ENCODE measurements at regions not wholly inside any gene's neighbourhood (a gene's known extent, or its start where the extent isn't known, plus 50 kb on each side); places are given as distances from the start of the nearest gene placed in this dataset.

DNA sequence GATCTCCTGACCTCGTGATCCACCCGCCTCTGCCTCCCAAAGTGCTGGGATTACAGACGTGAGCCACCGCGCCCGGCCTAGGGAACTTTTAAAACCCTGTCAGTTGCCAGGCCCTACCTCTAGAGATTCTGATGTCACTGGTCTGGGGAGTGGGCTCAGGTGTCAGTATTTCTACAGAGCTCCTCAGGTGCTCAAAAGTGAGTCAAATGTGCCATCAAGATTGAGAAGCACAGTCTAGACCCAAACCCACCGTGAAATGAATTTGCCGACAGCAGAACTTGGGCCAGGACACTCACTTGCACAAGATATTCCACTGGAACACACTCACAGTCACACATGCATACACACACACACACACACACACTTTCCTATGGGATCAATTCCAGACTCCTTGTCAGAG, 215.5 kb downstream of the RRAGC start:
- Histone ChIP-seq H3K27ac (ENCODE audit: low read depth, low read length) (no peak overlapping the region), H3K36me3 (ENCODE audit: low read length) (no peaks in the 10 kb centered on the region), H4K20me1 (ENCODE audit: low read depth, low read length) (no peaks in the 10 kb centered on the region), H2AFZ (ENCODE audit: low read depth, low read length, severe bottlenecking) (no peak overlapping the region), H3K4me2 (ENCODE audit: low read depth, low read length, poor library complexity, severe bottlenecking) (no peak overlapping the region), H3K79me2 (ENCODE audit: insufficient read depth, low read length) (no peaks in the 10 kb centered on the region), H3K27me3 (ENCODE audit: low read length) (no peaks in the 10 kb centered on the region), H3K4me3 (ENCODE audit: insufficient read depth, low read length, poor library complexity, severe bottlenecking) (no peak overlapping the region), H3K9me3 (ENCODE audit: insufficient read depth, low read length) (no peaks in the 10 kb centered on the region), H3F3A (ENCODE audit: insufficient read depth) (no peaks in the 10 kb centered on the region), H3K9me2 (replicated peaks; ENCODE audit: insufficient read depth, low read length) (no peaks in the 10 kb centered on the region), H3K9ac (ENCODE audit: low read length) (no peak overlapping the region)
- TF ChIP-seq EZH2phosphoT487 (conservative IDR thresholded peaks at IDR 0.05; ENCODE audit: low read length): no peak
- TF ChIP-seq, protein P1, sequence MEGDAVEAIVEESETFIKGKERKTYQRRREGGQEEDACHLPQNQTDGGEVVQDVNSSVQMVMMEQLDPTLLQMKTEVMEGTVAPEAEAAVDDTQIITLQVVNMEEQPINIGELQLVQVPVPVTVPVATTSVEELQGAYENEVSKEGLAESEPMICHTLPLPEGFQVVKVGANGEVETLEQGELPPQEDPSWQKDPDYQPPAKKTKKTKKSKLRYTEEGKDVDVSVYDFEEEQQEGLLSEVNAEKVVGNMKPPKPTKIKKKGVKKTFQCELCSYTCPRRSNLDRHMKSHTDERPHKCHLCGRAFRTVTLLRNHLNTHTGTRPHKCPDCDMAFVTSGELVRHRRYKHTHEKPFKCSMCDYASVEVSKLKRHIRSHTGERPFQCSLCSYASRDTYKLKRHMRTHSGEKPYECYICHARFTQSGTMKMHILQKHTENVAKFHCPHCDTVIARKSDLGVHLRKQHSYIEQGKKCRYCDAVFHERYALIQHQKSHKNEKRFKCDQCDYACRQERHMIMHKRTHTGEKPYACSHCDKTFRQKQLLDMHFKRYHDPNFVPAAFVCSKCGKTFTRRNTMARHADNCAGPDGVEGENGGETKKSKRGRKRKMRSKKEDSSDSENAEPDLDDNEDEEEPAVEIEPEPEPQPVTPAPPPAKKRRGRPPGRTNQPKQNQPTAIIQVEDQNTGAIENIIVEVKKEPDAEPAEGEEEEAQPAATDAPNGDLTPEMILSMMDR (IDR thresholded peaks at IDR 0.05; ENCODE audit: insufficient read depth, low read length, poor library complexity, severe bottlenecking): no peak

DNA sequence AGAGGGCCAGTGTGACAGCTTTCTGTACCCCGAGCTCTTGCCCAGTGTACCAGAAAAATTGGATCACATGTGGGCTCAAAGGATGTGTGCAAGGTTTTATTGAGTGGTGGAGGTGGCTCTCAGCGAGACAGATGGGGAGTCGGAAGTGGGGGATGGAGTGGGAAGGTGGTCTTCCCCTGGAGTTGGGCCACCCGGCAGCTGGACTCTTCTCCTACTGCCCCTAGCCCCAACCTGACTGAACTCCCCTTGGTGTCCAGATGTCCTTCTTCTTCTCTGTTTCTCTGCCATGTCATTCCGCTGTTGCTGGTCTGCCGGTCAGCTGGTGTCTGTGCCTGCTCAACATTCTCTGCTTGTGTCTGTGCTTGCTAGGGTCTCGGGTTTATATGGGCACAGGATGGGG, 217.9 kb downstream of the RRAGC start:
- no peaks in the 10 kb centered on the region for H3K27me3 ChIP-seq (ENCODE audit: low read length)
- H3K9me2 ChIP-seq (replicated peaks; ENCODE audit: insufficient read depth, low read length): no peaks in the 10 kb centered on the region
- no peaks in the 10 kb centered on the region for H3K36me3 ChIP-seq (ENCODE audit: low read length)
- H3K4me3 ChIP-seq (ENCODE audit: insufficient read depth, low read length, poor library complexity, severe bottlenecking): no peak overlapping the region
- H3F3A ChIP-seq (ENCODE audit: insufficient read depth): no peaks in the 10 kb centered on the region
- no peaks in the 10 kb centered on the region for H3K9me3 ChIP-seq (ENCODE audit: insufficient read depth, low read length)
- H3K9ac ChIP-seq (ENCODE audit: low read length): no peak overlapping the region
- H3K27ac ChIP-seq (ENCODE audit: low read depth, low read length): no peak overlapping the region
- TF ChIP-seq, protein P1 (IDR thresholded peaks at IDR 0.05; ENCODE audit: insufficient read depth, low read length, poor library complexity, severe bottlenecking): no peak
- no peak for TF ChIP-seq EZH2phosphoT487 (conservative IDR thresholded peaks at IDR 0.05; ENCODE audit: low read length)
- H3K4me2 ChIP-seq (ENCODE audit: low read depth, low read length, poor library complexity, severe bottlenecking): no peak overlapping the region
- H3K79me2 ChIP-seq (ENCODE audit: insufficient read depth, low read length): no peaks in the 10 kb centered on the region
- no peak overlapping the region for H2AFZ ChIP-seq (ENCODE audit: low read depth, low read length, severe bottlenecking)
- H4K20me1 ChIP-seq (ENCODE audit: low read depth, low read length): no peaks in the 10 kb centered on the region

DNA sequence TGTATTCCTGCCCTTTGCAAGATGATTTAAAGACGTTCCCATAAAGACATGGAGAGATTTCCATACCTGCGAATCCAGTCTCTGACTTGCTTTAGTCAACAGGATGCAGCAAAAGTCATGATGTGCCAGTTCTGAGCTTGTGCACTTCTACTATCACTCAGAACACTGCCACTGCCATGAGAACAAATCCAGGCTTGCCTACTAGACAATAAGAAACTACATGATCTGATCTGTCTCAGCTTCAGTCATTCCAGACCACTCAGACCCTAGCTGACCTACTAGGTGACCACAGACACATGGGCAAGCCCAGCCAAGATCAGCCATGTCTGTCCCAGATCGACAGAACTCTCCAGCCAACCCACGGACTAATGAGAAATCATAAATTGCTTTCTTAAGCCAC, 219.2 kb downstream of the RRAGC start:
- H3K9ac ChIP-seq (ENCODE audit: low read length): no peak overlapping the region
- TF ChIP-seq, protein P1 (IDR thresholded peaks at IDR 0.05; ENCODE audit: insufficient read depth, low read length, poor library complexity, severe bottlenecking): no peak
- no peak for TF ChIP-seq EZH2phosphoT487 (conservative IDR thresholded peaks at IDR 0.05; ENCODE audit: low read length)
- H4K20me1 ChIP-seq (ENCODE audit: low read depth, low read length): no peaks in the 10 kb centered on the region
- no peak overlapping the region for H3K4me2 ChIP-seq (ENCODE audit: low read depth, low read length, poor library complexity, severe bottlenecking)
- no peaks in the 10 kb centered on the region for H3K36me3 ChIP-seq (ENCODE audit: low read length)
- H3K79me2 ChIP-seq (ENCODE audit: insufficient read depth, low read length): no peaks in the 10 kb centered on the region
- H2AFZ ChIP-seq (ENCODE audit: low read depth, low read length, severe bottlenecking): no peak overlapping the region
- H3K27ac ChIP-seq (ENCODE audit: low read depth, low read length): no peak overlapping the region
- no peaks in the 10 kb centered on the region for H3K27me3 ChIP-seq (ENCODE audit: low read length)
- H3K9me2 ChIP-seq (replicated peaks; ENCODE audit: insufficient read depth, low read length): no peaks in the 10 kb centered on the region
- no peaks in the 10 kb centered on the region for H3F3A ChIP-seq (ENCODE audit: insufficient read depth)
- no peak overlapping the region for H3K4me3 ChIP-seq (ENCODE audit: insufficient read depth, low read length, poor library complexity, severe bottlenecking)
- no peaks in the 10 kb centered on the region for H3K9me3 ChIP-seq (ENCODE audit: insufficient read depth, low read length)
